ENCODE measurements at regions not wholly inside any gene's neighbourhood (a gene's known extent, or its start where the extent isn't known, plus 50 kb on each side); places are given as distances from the start of the nearest gene placed in this dataset.

GRCh38 chr12:83856803-83857202 is 1055.8 kb downstream of the SLC6A15 start:
- TF ChIP-seq CTCF (IDR thresholded peaks at IDR 0.05) = no peak
- no peak for TF ChIP-seq POLR2A (IDR thresholded peaks at IDR 0.05)

Data from adrenal gland (tissue), 5 donors.